Smooth muscle cell (in vitro differentiated cells): ENCODE measurements at regions not wholly inside any gene's neighbourhood (a gene's known extent, or its start where the extent isn't known, plus 50 kb on each side); places are given as distances from the start of the nearest gene placed in this dataset.
"Not testable (repeated sequence)": the region's sequence is repeated elsewhere in the genome, so short reads cannot be mapped to it uniquely, and the experiment has no call there.

ENCODE experiments used
- DNase-seq: peaks from one replicate; lab custom pipeline; 2025; ENCODE audit not compliant: unreplicated experiment; lab: John Stamatoyannopoulos, UW
- H2AFZ ChIP-seq: fragments of 200-600 bp; sonication (generic); 2 replicates; pipeline ENCODE4 v1.6.0; 2016; ENCODE audit warnings: antibody characterized with exemption, low read depth, mild to moderate bottlenecking
- H3F3A ChIP-seq: fragments of 200-600 bp; sonication (generic); 2 replicates; pipeline ENCODE4 v1.6.0; 2017; ENCODE audit warnings: antibody characterized with exemption, low read depth
- H3K27ac ChIP-seq: fragments of 200-600 bp; sonication (generic); 2 replicates; pipeline ENCODE4 v1.5.1; 2016; ENCODE audit warnings: low read depth, mild to moderate bottlenecking
- H3K27me3 ChIP-seq: fragments of 200-600 bp; sonication (generic); 2 replicates; pipeline ENCODE4 v1.6.1; 2016; ENCODE audit warnings: low read depth, mild to moderate bottlenecking
- H3K36me3 ChIP-seq: fragments of 200-600 bp; sonication (generic); 2 replicates; pipeline ENCODE4 v1.5.1; 2016; ENCODE audit warnings: low read depth
- H3K4me1 ChIP-seq: fragments of 200-600 bp; sonication (generic); 2 replicates; pipeline ENCODE4 v1.5.1; 2016; ENCODE audit warnings: low read depth
- H3K4me2 ChIP-seq: fragments of 200-600 bp; sonication (generic); 2 replicates; pipeline ENCODE4 v1.6.0; 2016; ENCODE audit warnings: mild to moderate bottlenecking
- H3K4me3 ChIP-seq: fragments of 200-600 bp; sonication (generic); 2 replicates; pipeline ENCODE4 v1.5.1; 2016; ENCODE audit warnings: mild to moderate bottlenecking
- H3K79me2 ChIP-seq: fragments of 200-600 bp; sonication (generic); 2 replicates; pipeline ENCODE4 v1.6.0; 2016; ENCODE audit warnings: low read depth, mild to moderate bottlenecking
- H3K9ac ChIP-seq: fragments of 200-600 bp; sonication (generic); 2 replicates; pipeline ENCODE4 v1.6.0; 2016; ENCODE audit warnings: low read depth
- H3K9me3 ChIP-seq: fragments of 200-600 bp; sonication (generic); replicated peaks from 2 replicates; pipeline ENCODE4 v1.5.1; 2016; ENCODE audit warnings: low read depth
- H4K20me1 ChIP-seq: fragments of 200-600 bp; sonication (generic); 2 replicates; pipeline ENCODE4 v1.6.0; 2016; ENCODE audit warnings: low read depth
- CTCF ChIP-seq: fragments of 200-600 bp; sonication (generic); IDR thresholded peaks from 2 replicates; pipeline ENCODE4 v1.5.1; 2017; ENCODE audit warnings: borderline replicate concordance, mild to moderate bottlenecking, antibody characterized with exemption; ENCODE audit not compliant: insufficient read depth, poor library complexity, severe bottlenecking
- WGBS: methylation state at CpG from one replicate; pipeline ENCODE4 v1.1.7; 2016; ENCODE audit warnings: low lambda C conversion rate; 5-methylcytosine and 5-hydroxymethylcytosine counted together

DNA sequence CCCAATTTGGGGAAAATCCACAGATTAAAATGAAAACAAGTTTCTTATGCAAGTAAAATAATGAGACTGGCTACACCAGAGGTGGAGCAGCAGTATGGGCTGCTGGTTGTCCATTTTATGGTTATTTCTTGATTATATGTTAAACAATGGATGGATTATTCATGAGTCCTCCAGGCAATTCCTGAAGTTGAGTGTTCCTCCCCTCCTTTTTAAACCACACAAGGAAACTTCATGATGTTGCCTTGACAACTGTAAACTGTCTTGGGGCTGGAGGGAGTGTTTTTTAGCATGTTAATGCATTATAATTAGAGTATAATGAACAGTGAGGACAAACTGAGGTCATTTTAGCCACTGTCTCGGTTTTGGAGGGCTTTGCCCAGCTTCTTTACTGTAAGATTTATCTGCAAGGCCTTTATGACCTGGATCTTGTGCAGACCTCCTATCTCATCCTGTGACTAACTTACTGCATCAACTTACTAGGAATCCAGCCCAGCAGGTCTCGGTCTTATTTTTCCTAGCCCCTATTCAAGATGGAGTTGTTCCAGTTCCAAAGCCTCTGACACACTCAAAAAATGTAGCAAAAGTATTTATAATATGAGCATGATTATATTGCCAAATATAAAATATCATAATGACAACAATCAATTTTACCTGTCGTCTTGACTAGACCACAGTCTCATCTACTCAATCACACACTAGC is 534.0 kb downstream of the TMEM121 start:
- no peak overlapping the region for H3K4me2 ChIP-seq
- H3K9me3 ChIP-seq: no peaks in the 10 kb centered on the region
- no peaks in the 10 kb centered on the region for H3K4me1 ChIP-seq
- no peak overlapping the region for H3K4me3 ChIP-seq
- WGBS: 60% methylated on average over 3 of the region's 3 CpGs
- no peaks in the 10 kb centered on the region for H3F3A ChIP-seq
- no peak overlapping the region for H3K27ac ChIP-seq
- DNase-seq: no peak
- TF ChIP-seq CTCF: no peak
- H3K79me2 ChIP-seq: no peaks in the 10 kb centered on the region
- no peaks in the 10 kb centered on the region for H3K27me3 ChIP-seq
- no peaks in the 10 kb centered on the region for H4K20me1 ChIP-seq
- H3K9ac ChIP-seq: no peak overlapping the region
- no peak overlapping the region for H2AFZ ChIP-seq
- no peaks in the 10 kb centered on the region for H3K36me3 ChIP-seq

- H3K36me3 ChIP-seq, H3F3A ChIP-seq, H3K4me1 ChIP-seq, H3K79me2 ChIP-seq, H3K9me3 ChIP-seq, H3K4me2 ChIP-seq, H3K27me3 ChIP-seq, DNase-seq, H3K4me3 ChIP-seq, H3K9ac ChIP-seq, H4K20me1 ChIP-seq, H2AFZ ChIP-seq, H3K27ac ChIP-seq: not testable (repeated sequence)
- 61% methylated on average over 12 of the region's 12 CpGs for WGBS
Measured at GRCh38 chr14:106061877-106062500, 535.6 kb downstream of the TMEM121 start.

GRCh38 chr14:106062502-106063272 is 536.3 kb downstream of the TMEM121 start:
- H3K27ac ChIP-seq: no peak overlapping the region
- no peaks in the 10 kb centered on the region for H3F3A ChIP-seq
- no peak overlapping the region for H2AFZ ChIP-seq
- no peaks in the 10 kb centered on the region for H3K4me1 ChIP-seq
- no peak overlapping the region for H3K9ac ChIP-seq
- H3K36me3 ChIP-seq: no peaks in the 10 kb centered on the region
- no peaks in the 10 kb centered on the region for H3K9me3 ChIP-seq
- no peaks in the 10 kb centered on the region for H3K79me2 ChIP-seq
- 63% methylated on average over 4 of the region's 4 CpGs for WGBS
- TF ChIP-seq CTCF: no peak
- no peak for DNase-seq
- H3K4me2 ChIP-seq: no peak overlapping the region
- no peaks in the 10 kb centered on the region for H4K20me1 ChIP-seq
- no peak overlapping the region for H3K4me3 ChIP-seq
- no peaks in the 10 kb centered on the region for H3K27me3 ChIP-seq

DNA sequence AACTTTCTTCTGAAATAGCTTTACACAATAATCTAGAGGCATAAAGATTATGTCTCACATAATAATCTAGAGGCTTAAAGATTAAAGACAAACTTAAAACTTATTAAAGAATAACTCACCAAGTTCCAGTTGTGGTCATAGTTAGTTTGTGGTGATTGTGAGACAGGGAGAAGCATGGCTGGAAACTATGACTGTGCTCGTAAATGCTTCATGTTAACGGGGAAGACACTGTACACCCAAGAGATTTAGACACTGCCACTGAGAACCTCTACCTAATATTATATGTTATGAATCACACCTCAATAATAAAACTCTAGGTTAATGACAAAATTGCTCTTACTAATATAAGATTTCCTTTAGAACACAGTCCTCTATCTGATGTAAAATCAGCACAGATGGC is 541.6 kb downstream of the TMEM121 start:
- no peak overlapping the region for H3K9ac ChIP-seq
- H3K79me2 ChIP-seq: no peaks in the 10 kb centered on the region
- no peak overlapping the region for H3K27ac ChIP-seq
- H3K4me3 ChIP-seq: no peak overlapping the region
- H3K36me3 ChIP-seq: no peaks in the 10 kb centered on the region
- no peaks in the 10 kb centered on the region for H3K27me3 ChIP-seq
- no peaks in the 10 kb centered on the region for H3F3A ChIP-seq
- H3K4me2 ChIP-seq: no peak overlapping the region
- H4K20me1 ChIP-seq: no peaks in the 10 kb centered on the region
- no peaks in the 10 kb centered on the region for H3K4me1 ChIP-seq
- WGBS: 78% methylated on average over 2 of the region's 2 CpGs
- no peak for TF ChIP-seq CTCF
- no peak overlapping the region for H2AFZ ChIP-seq
- no peaks in the 10 kb centered on the region for H3K9me3 ChIP-seq
- no peak for DNase-seq
